EH (cell line): ENCODE measurements at regions not wholly inside any gene's neighbourhood (a gene's known extent, or its start where the extent isn't known, plus 50 kb on each side); places are given as distances from the start of the nearest gene placed in this dataset.
A peak's percentile ranks its signal among the peaks of the same experiment; 100 is the strongest.

Experiments used
- DNase-seq: peaks from one replicate; pipeline ENCODE4 v3.0.0-alpha.2; 2015; ENCODE audit warnings: low read depth

- no peak for DNase-seq
These were observed 127.2 kb downstream of the BBS10 start for GRCh38 chr12:76220980-76221379.

- no peak for DNase-seq
These were observed 128.4 kb downstream of the BBS10 start for GRCh38 chr12:76219806-76220205.

GRCh38 chr12:76216585-76217472 is 131.4 kb downstream of the BBS10 start:
- no peak for DNase-seq

- no peak for DNase-seq
These were observed 123.6 kb upstream of the NAP1L1 start for GRCh38 chr12:76208129-76208528.

GRCh38 chr12:76206677-76207072 is 122.2 kb upstream of the NAP1L1 start:
- no peak for DNase-seq

GRCh38 chr12:76206039-76206676 is 121.7 kb upstream of the NAP1L1 start:
- no peak for DNase-seq

GRCh38 chr12:76202621-76203020 is 118.1 kb upstream of the NAP1L1 start:
- no peak for DNase-seq

- peak; percentile 15 for DNase-seq
These were observed 117.3 kb upstream of the NAP1L1 start for GRCh38 chr12:76201758-76202157.

- DNase-seq = no peak
These were observed 116.8 kb upstream of the NAP1L1 start for GRCh38 chr12:76201316-76201715.

GRCh38 chr12:76199808-76200207 is 115.3 kb upstream of the NAP1L1 start:
- DNase-seq = peak; percentile 80

- no peak for DNase-seq
These were observed 114.4 kb upstream of the NAP1L1 start for GRCh38 chr12:76198839-76199238.

GRCh38 chr12:76197283-76197682 is 112.8 kb upstream of the NAP1L1 start:
- DNase-seq = no peak

- no peak for DNase-seq
These were observed 111.4 kb upstream of the NAP1L1 start for GRCh38 chr12:76195920-76196319.

- no peak for DNase-seq
These were observed 110.2 kb upstream of the NAP1L1 start for GRCh38 chr12:76194724-76195123.

GRCh38 chr12:76193961-76194360 is 109.5 kb upstream of the NAP1L1 start:
- no peak for DNase-seq

GRCh38 chr12:76192416-76192815 is 107.9 kb upstream of the NAP1L1 start:
- DNase-seq = no peak

GRCh38 chr12:76190299-76190698 is 105.8 kb upstream of the NAP1L1 start:
- DNase-seq = no peak

GRCh38 chr12:76189851-76190250 is 105.4 kb upstream of the NAP1L1 start:
- no peak for DNase-seq

GRCh38 chr12:76187177-76187576 is 102.7 kb upstream of the NAP1L1 start:
- DNase-seq = no peak

- peak; percentile 55 for DNase-seq
These were observed 101.8 kb upstream of the NAP1L1 start for GRCh38 chr12:76186131-76186906.

GRCh38 chr12:76183459-76184186 is 99.1 kb upstream of the NAP1L1 start:
- DNase-seq = peak; percentile 98
